H1 (cell line): ENCODE measurements at regions not wholly inside any gene's neighbourhood (a gene's known extent, or its start where the extent isn't known, plus 50 kb on each side); places are given as distances from the start of the nearest gene placed in this dataset.

Experiments
- CTCF ChIA-PET: fragments of 300-600 bp; sonication (Branson Sonifier 250); formaldehyde crosslinking; loops from one replicate; lab custom pipeline; 2021; ENCODE audit not compliant: partially characterized antibody; lab: Charles Lee
- POLR2A ChIA-PET: fragments of 300-600 bp; sonication (Branson Sonifier 250); formaldehyde crosslinking; loops from one replicate; lab custom pipeline; 2021; ENCODE audit warnings: inconsistent platforms; ENCODE audit not compliant: partially characterized antibody; lab: Charles Lee
- DNase-seq, 2 experiments: peaks; one replicate each; pipeline versions ENCODE4 v3.0.0 to v3.0.0-alpha.2; 2010 to 2022; ENCODE audit warnings: low spot score in 2 of 2, low read depth in 1 of 2, mixed read lengths in 1 of 2
- FAIRE-seq: peaks from 2 replicates; lab custom pipeline; 2011; peaks lifted over from hg19 to GRCh38; lab: Jason Lieb, UNC
- H2AFZ ChIP-seq: 2 replicates; pipeline ENCODE4 v1.8.1; 2012; ENCODE audit warnings: low read length, inconsistent platforms
- H2AK5ac ChIP-seq: 2 replicates; pipeline ENCODE4 v1.6.1; 2013; ENCODE audit warnings: low read depth, low read length
- H2BK120ac ChIP-seq: replicated peaks from 2 replicates; pipeline ENCODE3; 2013; ENCODE audit warnings: low read depth, low read length, inconsistent platforms
- H2BK12ac ChIP-seq: 2 replicates; pipeline ENCODE4 v1.6.1; 2013; ENCODE audit warnings: low read depth, low read length
- H2BK15ac ChIP-seq: 2 replicates; pipeline ENCODE4 v1.6.1; 2013; ENCODE audit warnings: low read length
- H2BK20ac ChIP-seq: 2 replicates; pipeline ENCODE4 v1.6.1; 2013; ENCODE audit warnings: low read length
- H2BK5ac ChIP-seq: 2 replicates; pipeline ENCODE4 v1.6.1; 2013; ENCODE audit warnings: low read depth, low read length
- H3K14ac ChIP-seq: 2 replicates; pipeline ENCODE4 v1.6.1; 2013; ENCODE audit warnings: inconsistent platforms; ENCODE audit not compliant: insufficient read length
- H3K18ac ChIP-seq: 2 replicates; pipeline ENCODE4 v1.6.1; 2013; ENCODE audit warnings: low read length; ENCODE audit errors: extremely low read depth
- H3K23ac ChIP-seq: 2 replicates; pipeline ENCODE4 v1.6.1; 2013; ENCODE audit warnings: inconsistent platforms; ENCODE audit not compliant: insufficient read length
- H3K23me2 ChIP-seq: 2 replicates; pipeline ENCODE4 v1.6.1; 2013; ENCODE audit warnings: low read depth, low read length
- H3K27ac ChIP-seq: 2 replicates; pipeline ENCODE4 v1.6.1; 2011; ENCODE audit warnings: low read depth, low read length, inconsistent platforms
- H3K27me3 ChIP-seq, 4 experiments: replicated peaks in 1 of 4; 1 replicate in 1 of 4; 2 replicates in 3 of 4; pipeline versions ENCODE4 v1.6.1 to v1.8.1; 2011 to 2013; ENCODE audit warnings: low read length in 3 of 4, mild to moderate bottlenecking in 3 of 4, inconsistent platforms in 2 of 4, mixed read lengths in 2 of 4, moderate library complexity in 1 of 4; ENCODE audit not compliant: control insufficient read depth in 3 of 4, insufficient read depth in 3 of 4; ENCODE audit errors: extremely low read depth in 1 of 4
- H3K36me3 ChIP-seq, 4 experiments: 2 replicates each; pipeline versions ENCODE4 v1.6.1 to v1.8.1; 2011 to 2013; ENCODE audit warnings: mild to moderate bottlenecking in 4 of 4, low read length in 3 of 4, moderate library complexity in 2 of 4, control low read depth in 1 of 4, inconsistent platforms in 1 of 4; ENCODE audit not compliant: insufficient read depth in 4 of 4, control insufficient read depth in 2 of 4
- H3K4ac ChIP-seq: replicated peaks from 2 replicates; pipeline ENCODE3; 2013; ENCODE audit warnings: low read length, low read depth, mixed read lengths, inconsistent platforms; ENCODE audit not compliant: insufficient read length
- H3K4me1 ChIP-seq, 4 experiments: replicated peaks in 1 of 4; 1 replicate in 1 of 4; 2 replicates in 3 of 4; pipeline versions ENCODE4 v1.6.1 to v1.8.1; 2011 to 2013; ENCODE audit warnings: low read length in 3 of 4, inconsistent platforms in 2 of 4, mixed read lengths in 1 of 4; ENCODE audit not compliant: insufficient read depth in 4 of 4, control insufficient read depth in 3 of 4
- H3K4me2 ChIP-seq, 2 experiments: 2 replicates each; pipeline versions ENCODE4 v1.6.1 to v1.8.1; 2011 to 2013; ENCODE audit warnings: low read depth in 2 of 2, low read length in 2 of 2, control low read depth in 1 of 2, inconsistent platforms in 1 of 2, mild to moderate bottlenecking in 1 of 2; ENCODE audit not compliant: insufficient read depth in 1 of 2
- H3K4me3 ChIP-seq, 4 experiments: fragments of 200-600, 300-600 bp in 1 of 4; sonication (generic), shearing (Covaris generic), sonication (Bioruptor Twin) in 1 of 4; 2 replicates each; pipeline versions ENCODE4 v1.5.1 to v1.8.1; 2011 to 2016; ENCODE audit warnings: low read length in 4 of 4, low read depth in 3 of 4, control low read depth in 2 of 4, inconsistent platforms in 2 of 4, mild to moderate bottlenecking in 2 of 4, mixed read lengths in 1 of 4, moderate library complexity in 1 of 4; ENCODE audit not compliant: insufficient read depth in 2 of 4; ENCODE audit errors: extremely low read depth in 1 of 4
- H3K56ac ChIP-seq: replicated peaks from 2 replicates; pipeline ENCODE3; 2013; ENCODE audit warnings: low read depth, mild to moderate bottlenecking, mixed read lengths, low read length, inconsistent platforms; ENCODE audit not compliant: insufficient read length
- H3K79me1 ChIP-seq: 2 replicates; pipeline ENCODE4 v1.6.1; 2013; ENCODE audit warnings: low read depth, low read length, control low read depth
- H3K79me2 ChIP-seq, 2 experiments: 2 replicates each; pipeline versions ENCODE4 v1.6.1 to v1.8.1; 2012 to 2013; ENCODE audit warnings: low read length in 2 of 2, mild to moderate bottlenecking in 2 of 2, inconsistent platforms in 1 of 2; ENCODE audit not compliant: insufficient read depth in 2 of 2, control insufficient read depth in 1 of 2
- H3K9ac ChIP-seq, 4 experiments: replicated peaks in 1 of 4; 1 replicate in 1 of 4; 2 replicates in 3 of 4; pipeline versions ENCODE4 v1.6.1 to v1.8.1; 2011 to 2013; ENCODE audit warnings: low read depth in 3 of 4, low read length in 3 of 4, control low read depth in 2 of 4, mild to moderate bottlenecking in 2 of 4, moderate library complexity in 2 of 4, inconsistent platforms in 1 of 4; ENCODE audit errors: extremely low read depth in 1 of 4
- H3K9me3 ChIP-seq, 2 experiments: 2 replicates each; pipeline versions ENCODE4 v1.6.1 to v1.8.1; 2012 to 2013; ENCODE audit warnings: mild to moderate bottlenecking in 2 of 2, moderate library complexity in 2 of 2, control low read depth in 1 of 2, inconsistent platforms in 1 of 2, low read depth in 1 of 2, low read length in 1 of 2, mixed read lengths in 1 of 2; ENCODE audit not compliant: insufficient read depth in 2 of 2
- H4K20me1 ChIP-seq, 2 experiments: replicated peaks in 1 of 2; 2 replicates each; pipeline versions ENCODE3 to v1.8.1; 2011 to 2013; ENCODE audit warnings: inconsistent platforms in 2 of 2, low read length in 2 of 2, mild to moderate bottlenecking in 1 of 2; ENCODE audit not compliant: insufficient read depth in 2 of 2, control insufficient read depth in 1 of 2
- H4K5ac ChIP-seq: 2 replicates; pipeline ENCODE4 v1.6.1; 2013; ENCODE audit warnings: low read length, low read depth, mixed read lengths, inconsistent platforms; ENCODE audit not compliant: insufficient read length
- H4K8ac ChIP-seq: 2 replicates; pipeline ENCODE4 v1.8.0; 2013; ENCODE audit warnings: mild to moderate bottlenecking, moderate library complexity, low read length, inconsistent platforms; ENCODE audit not compliant: insufficient read depth; ENCODE audit errors: extremely low read depth
- H4K91ac ChIP-seq: replicated peaks from 2 replicates; pipeline ENCODE3; 2013; ENCODE audit warnings: low read length, mixed read lengths, inconsistent platforms; ENCODE audit not compliant: insufficient read length
- RFX5 ChIP-seq: IDR thresholded peaks from 2 replicates; pipeline ENCODE4 v1.6.1; 2011; ENCODE audit warnings: low read depth, low read length, improper control_type of control experiment, borderline replicate concordance
- WGBS, 2 experiments: shearing (Covaris generic) in 1 of 2; methylation state at CpG; one replicate each; pipeline versions ENCODE4 v1.1.6 to v1.1.7; 2013 to 2015; ENCODE audit warnings: low lambda C conversion rate in 2 of 2, mixed read lengths in 2 of 2, inconsistent platforms in 1 of 2, low coverage in 1 of 2, missing lambda C conversion rate in 1 of 2; ENCODE audit not compliant: insufficient replicate concordance in 2 of 2, insufficient coverage in 1 of 2, insufficient read length in 1 of 2; ENCODE audit errors: extremely low coverage in 1 of 2, missing lambda C conversion rate in 1 of 2; 5-methylcytosine and 5-hydroxymethylcytosine counted together
- TF ChIP-seq, protein P1 (sequence below): IDR thresholded peaks from 2 replicates; pipeline ENCODE4 v1.6.1; 2011; ENCODE audit warnings: low read depth, mild to moderate bottlenecking, low read length; ENCODE audit not compliant: insufficient read depth

DNA sequence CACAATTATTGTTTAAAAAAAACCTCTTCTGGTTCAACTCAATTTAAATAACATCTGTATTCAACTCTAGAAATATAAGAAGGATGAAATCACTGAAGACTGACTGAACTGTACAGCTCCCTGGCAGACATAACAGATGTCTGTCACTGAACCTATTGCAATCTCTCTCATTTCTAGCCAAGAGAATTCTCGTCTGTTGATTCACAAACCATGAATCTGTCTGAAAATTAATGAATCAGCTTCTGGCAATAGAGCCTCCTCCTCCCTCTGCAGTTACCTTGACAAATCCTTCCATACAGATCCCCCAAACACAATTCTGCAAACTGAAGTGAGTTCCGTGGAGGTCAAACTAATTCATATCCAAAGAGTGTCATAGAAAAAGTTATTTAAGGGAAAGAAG is 561.4 kb downstream of the PYDC2 start:
- no peak for FAIRE-seq
- Histone ChIP-seq H3K56ac (no peak overlapping the region), H3K36me3 (no peaks in the 10 kb centered on the region), H3K9me3 (peaks cover 0 to 3% of the 10 kb centered on the region in 2 experiments; a peak in 1 of 4 replicates), H4K5ac (no peak overlapping the region), H3K79me1 (no peaks in the 10 kb centered on the region), H3K4me3 (no peak overlapping the region), H2BK5ac (no peak overlapping the region), H3K4me1 (no peaks in the 10 kb centered on the region), H4K20me1 (no peaks in the 10 kb centered on the region), H2BK120ac (no peak overlapping the region), H3K14ac (no peak overlapping the region), H2BK12ac (no peak overlapping the region), H2BK20ac (no peak overlapping the region), H2AFZ (no peak overlapping the region), H3K4ac (no peak overlapping the region), H3K4me2 (no peak overlapping the region), H3K23me2 (no peaks in the 10 kb centered on the region), H4K91ac (no peak overlapping the region), H2BK15ac (no peak overlapping the region), H3K18ac (no peak overlapping the region), H3K23ac (no peak overlapping the region), H4K8ac (no peak overlapping the region), H3K27me3 (no peaks in the 10 kb centered on the region), H3K27ac (no peak overlapping the region), H3K79me2 (no peaks in the 10 kb centered on the region), H3K9ac (no peak overlapping the region), H2AK5ac (no peak overlapping the region)
- DNase-seq, result no peak
- WGBS, 2 experiments, result 83% methylated on average over 2 of the region's 2 CpGs; no CpG with 5 or more reads in 1 of the 2 experiments
- no peak for TF ChIP-seq RFX5
- TF ChIP-seq, protein P1, sequence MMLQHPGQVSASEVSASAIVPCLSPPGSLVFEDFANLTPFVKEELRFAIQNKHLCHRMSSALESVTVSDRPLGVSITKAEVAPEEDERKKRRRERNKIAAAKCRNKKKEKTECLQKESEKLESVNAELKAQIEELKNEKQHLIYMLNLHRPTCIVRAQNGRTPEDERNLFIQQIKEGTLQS, result no peak
- POLR2A ChIA-PET, result no interaction called here
- CTCF ChIA-PET, result interaction anchor here (0.6 to 1.0 kb wide), 2 partner anchors 422 to 1487 kb away, joined by 3 read pairs; no protein-coding TSS in a partner anchor
